Retina (tissue), 1 donor: ENCODE measurements at regions not wholly inside any gene's neighbourhood (a gene's known extent, or its start where the extent isn't known, plus 50 kb on each side); places are given as distances from the start of the nearest gene placed in this dataset.

ENCODE experiments used
- DNase-seq: peaks from one replicate; pipeline ENCODE4 v3.0.0-alpha.2; 2016

DNA sequence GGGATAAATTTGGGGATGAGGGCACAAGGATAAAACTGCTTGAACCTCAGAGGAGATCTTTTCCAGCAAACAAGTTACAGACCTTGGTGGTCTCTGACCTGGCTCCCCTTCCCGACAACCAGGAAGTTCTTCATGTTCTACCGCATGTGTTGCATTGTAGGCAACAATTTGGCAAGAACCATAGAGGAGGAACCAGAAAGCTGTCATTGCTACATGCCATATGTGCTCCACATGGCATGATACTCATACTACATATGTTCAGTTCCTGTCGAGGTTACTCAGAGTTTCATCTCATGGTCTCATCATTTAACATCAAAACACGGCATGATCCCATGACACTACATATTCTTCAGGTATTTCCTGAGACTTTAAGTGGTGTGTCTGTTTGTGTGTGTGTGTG lies 235.9 kb downstream of the OR13H1 start:
- DNase-seq: no peak

DNA sequence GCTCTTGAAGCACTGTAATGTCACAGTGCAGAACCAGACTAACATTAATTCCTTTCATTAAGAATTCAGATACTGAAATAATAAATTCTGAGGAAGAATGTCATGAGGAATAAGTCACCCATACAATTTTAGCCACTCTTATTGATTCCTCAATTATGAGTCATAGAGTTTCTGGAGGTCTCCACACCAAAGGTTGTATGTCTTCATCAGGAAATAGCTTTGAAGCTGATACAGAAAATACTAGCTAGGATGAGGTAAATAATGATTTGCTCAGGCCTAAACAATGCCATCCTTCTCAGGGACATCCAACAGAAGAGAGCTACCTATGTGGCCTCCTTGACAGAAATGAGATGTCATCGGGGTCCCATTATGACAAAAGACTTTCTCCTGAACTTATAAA lies 238.8 kb downstream of the OR13H1 start:
- DNase-seq: no peak

DNA sequence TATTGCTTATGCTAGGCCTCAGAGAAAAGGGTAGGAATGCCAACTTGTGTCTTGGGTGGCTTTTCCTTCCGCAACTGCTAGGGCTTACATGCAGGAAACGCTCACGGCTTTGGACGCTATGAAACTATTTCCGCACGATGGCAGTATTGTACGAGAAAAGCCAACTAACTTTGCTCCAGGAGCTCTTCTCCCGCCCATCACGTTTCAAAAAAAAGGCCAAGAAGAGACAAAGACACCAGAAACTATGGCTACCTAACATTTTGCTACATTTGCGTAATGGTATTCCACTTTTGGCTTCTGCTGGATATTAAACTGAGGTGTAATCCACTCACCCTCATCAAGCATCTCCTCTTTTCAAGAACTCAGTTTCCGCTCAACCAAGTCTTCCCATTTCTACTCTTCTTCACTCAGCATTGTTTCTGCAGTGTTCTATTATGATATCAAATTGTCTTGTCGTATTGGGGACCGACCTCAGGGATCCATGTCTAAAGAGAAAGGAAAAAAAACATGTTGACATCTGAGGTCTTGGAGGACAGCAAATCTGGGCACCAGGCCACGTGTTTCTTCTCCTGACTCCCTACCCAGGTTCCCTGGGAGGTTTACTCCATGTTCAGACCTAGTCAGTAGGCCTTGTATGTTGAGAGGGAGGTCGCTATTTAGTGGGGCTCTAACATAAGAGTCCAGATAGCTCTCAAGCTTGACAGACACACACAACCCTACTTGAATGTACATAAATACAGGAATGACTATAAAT lies 239.4 kb upstream of the STK26 start:
- DNase-seq: peak; percentile 89

DNA sequence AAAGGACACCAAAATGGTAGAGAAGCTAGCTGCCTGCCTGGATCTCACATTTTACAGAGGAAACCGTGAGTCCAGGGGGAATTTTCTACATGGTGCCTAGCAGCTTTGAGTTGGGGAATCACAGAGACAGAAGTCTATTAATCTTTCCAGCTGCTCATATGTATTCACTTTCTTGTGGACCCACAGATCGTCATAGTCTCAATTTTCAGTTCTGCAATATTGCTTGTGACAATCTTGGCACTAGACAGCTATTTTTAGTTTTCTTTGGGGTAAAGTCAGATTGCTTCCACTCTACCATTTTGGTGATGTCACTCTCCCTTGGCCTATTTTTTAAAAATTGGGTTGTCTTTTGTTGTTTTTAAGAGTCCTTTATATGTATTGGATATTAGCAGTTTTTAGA lies 233.4 kb upstream of the STK26 start:
- DNase-seq: no peak

DNA sequence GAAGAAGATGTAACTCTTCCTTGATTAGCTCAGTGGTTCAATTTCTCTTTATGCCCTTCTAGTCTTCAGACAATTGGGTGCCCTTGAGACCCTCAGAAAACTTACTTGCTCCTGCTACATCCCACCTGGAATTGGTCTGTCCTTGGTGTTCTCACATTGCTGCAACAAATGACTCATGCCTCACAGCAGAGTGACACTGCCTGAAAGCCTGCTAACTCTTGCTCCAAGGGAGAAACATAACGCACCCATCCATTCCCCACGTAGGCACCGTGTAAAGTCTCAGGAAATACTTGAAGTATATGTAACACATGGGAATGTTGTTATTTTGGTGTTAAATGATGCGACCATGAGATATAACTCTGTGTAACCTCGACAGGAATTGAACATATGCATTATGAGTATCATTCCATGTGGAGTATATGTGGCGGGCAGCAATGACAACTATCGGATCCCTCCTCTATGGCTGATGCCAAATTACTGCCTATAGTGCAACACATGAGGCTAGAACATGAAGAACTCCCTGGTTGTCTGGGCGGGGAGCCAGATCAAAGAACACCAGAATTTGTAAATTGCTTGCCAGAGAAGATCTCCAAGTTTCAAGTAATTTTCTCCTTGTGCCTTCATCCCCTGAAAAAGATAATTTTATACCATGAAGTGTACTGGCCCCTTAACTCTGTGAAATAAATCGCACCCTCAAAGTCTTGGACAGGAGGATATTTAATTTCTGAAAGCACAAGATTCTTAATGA lies 231.3 kb upstream of the STK26 start:
- no peak for DNase-seq

DNA sequence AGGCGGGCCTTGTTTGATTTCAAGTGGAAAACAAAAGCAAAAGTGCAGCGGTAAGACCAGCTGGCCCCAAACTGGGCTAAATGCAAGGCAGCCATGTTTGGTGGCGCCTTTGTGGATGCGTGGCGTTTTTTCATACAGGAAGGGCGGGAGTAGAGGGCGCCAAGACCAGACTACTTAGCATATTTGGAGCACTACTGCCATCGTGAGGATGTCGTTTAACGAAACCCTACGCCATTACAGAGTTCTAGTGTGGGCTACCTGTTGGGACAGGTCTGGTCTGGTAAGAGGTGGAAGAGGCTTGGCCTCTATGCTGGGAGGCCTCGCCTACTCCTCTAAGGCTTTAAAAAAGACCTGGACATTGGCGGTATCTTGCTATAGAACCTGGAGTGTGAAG lies 230.7 kb upstream of the STK26 start:
- peak; percentile 89 for DNase-seq

DNA sequence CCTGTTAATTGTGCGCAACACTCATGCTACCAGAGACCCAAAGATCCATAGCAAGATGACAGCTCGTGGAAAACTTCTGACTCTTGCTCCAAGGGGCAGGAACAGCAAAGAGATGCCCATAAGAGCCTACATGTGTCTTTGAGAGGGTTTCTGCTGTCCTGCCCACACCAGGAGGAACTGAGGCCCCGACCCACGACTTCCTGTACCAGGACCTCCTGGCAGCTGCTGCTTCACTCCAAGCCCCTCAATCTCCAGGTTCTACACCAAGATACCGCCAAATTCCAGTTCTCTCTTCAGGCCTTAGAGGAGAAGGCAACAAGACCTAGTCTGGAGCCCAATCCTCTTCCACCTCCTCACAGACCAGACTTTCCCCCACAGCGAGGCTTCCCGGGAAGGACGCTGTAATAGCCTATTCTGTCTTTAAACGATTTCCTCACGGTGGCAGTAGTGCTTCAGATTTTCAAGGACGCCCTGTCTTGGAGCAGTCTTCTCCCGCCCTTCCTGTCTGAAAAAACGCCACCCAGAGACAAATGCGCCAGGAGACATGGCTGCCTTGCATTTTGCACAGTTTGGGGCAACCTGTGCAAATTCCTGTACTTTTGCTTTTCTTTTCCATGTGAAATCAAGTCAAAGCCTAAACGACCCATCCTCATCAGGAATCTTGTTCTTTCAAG lies 230.2 kb upstream of the STK26 start:
- DNase-seq: peak; percentile 91

DNA sequence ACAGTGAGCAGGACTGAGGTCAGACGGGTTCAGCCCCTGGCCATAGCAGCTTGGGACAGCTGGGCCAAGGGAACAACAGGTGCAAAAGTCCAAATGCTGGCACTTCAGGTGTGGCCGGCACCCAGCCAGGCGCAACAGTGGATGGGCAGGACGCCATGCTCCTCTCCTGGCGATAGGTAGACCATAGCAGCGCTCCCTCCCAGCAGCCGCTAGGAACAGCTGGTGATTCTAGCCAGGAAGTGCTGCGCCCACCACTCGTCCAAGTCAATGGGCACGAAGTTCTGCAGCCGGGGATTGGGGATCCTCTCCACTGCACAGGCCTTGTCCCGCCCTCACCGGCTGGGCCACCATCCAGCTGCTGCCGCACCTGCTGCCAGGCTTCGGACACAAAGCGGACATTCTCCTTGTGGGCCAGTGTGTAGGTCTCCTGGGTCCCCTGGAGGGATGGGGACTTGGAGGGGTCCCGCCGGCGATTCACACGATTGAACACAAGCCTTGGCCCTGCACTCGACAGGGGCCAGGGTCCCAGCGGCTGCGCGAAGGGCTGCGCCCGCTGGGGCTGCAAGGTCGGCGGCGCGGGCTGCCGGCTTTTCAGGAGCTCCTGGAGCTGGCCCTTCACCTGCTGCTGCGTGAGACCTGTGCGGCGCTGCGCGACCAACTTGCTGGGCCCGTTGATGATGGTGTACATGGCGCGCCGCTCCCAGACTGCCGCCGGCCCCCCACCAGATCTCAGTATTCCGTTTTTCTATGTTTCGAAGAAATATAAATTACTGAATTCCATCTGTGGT lies 227.5 kb upstream of the STK26 start:
- DNase-seq: peak; percentile 36

DNA sequence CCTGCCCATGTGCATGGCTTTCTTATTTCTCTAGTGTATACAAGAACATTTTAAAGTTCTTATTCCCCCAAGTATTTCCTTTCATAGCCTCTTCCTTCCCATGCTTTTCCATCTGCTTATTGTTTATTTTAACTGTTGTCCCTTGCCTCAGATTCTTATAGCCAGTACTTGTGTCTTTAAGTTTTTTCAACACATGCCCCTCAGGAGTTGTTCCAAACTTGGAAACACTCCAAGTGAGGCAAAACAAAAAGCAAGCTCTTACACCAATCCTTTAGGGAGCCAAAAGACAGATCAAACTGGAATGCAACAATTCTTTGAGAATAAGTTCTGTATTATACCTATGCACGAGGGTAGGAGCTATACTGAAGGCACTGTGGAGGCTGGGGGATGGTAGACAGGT lies 222.0 kb upstream of the STK26 start:
- DNase-seq: no peak

DNA sequence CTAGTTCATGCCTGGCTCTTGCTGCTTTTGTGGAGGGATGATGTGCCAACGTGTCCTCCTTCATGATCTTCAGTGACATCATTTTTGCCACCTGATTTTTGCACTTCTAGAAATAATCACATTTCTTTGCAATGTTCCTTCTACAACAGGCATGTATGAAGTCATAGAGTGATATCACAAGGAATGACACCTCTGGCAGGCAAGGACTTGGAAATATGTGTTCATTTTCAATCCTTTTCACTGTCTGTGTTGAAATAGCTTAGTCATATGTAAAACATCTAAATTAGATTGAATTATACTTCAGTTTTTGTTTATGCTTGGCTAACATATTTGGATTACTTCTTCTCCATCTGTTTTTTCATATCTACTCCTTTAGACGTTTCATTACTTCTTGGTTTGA lies 221.2 kb upstream of the STK26 start:
- no peak for DNase-seq

DNA sequence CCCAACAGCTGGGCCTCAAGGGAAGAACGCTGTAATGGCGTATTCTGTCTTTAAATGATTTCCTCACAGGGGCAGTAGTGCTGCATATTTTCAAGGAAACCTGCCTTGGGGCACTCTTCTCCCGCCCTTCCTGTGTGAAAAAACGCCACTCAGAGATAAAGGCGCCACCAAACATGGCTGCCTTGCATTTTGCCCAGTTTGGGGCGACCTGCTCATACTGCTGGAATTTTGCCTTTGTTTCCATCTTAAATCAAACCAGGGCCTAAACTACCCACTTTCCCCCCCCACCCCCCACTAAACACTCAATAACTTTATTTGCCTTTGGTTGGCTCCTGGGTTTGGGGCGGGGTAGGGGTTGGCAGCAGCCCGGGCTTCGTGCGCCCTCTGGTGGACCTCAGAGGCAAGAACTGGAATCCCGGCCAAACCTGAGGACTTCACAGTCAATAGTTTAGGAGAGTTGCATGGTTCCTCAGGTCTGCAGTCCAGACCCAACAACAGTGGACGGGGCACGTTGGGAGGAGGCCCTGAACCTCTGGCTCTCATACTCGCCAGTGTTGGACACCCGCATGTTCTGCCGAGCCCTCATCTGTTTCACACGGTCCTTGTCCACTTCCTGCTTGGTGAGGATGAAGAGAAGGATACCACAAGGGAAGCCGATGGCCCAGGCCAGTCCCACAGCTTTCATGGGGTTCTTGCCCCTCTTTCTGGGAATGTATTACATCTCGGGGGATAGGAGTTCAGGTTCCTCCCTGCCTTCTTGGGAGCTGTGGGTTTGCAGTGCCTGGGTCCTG lies 220.1 kb upstream of the STK26 start:
- peak; percentile 88 for DNase-seq

DNA sequence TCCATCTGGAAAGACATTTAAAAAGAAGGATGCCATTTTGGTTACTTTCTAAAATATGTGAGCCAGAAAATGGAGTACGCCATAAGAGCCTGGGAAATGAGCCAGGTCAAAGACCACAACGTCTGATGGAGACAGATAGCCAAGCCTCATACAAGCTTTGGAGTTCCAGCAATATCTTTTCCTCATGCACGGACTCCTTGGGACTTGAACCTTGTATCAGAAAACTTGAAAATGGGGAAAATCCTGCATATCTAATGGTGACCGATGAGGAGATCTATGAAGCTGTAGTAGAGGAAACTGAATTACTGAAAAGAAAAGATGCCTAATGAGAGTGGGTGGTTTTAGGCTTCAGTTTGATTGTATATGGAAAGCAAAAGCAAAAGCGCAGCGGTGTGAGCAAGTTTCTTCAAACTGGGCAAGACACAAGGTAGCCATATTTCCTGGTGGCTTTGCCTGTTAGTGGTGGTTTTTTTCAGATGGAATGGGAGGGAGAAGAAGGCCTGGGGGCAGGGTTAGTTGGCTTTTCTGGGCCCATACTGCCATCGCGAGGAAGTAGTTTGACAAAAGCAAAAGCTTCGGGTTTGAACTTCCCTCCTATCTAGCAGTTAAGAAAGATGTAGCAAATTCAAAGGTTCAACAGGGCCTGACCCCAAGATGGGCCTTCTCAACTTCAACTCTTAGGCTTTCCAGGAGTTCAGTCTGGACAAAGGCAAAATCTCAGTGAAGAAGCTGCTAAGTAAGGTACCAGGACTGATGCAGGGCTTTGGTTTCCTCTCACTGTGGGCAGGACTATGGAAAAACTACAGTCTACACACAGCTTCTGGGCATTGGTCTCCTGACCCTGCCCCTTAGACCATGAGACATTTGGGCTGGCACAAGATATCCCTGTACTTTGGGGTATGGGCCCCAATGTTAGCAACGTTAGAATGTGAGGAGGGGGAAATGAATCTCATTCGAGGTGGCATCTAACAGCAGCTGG lies 210.0 kb upstream of the STK26 start:
- peak; percentile 89 for DNase-seq

DNA sequence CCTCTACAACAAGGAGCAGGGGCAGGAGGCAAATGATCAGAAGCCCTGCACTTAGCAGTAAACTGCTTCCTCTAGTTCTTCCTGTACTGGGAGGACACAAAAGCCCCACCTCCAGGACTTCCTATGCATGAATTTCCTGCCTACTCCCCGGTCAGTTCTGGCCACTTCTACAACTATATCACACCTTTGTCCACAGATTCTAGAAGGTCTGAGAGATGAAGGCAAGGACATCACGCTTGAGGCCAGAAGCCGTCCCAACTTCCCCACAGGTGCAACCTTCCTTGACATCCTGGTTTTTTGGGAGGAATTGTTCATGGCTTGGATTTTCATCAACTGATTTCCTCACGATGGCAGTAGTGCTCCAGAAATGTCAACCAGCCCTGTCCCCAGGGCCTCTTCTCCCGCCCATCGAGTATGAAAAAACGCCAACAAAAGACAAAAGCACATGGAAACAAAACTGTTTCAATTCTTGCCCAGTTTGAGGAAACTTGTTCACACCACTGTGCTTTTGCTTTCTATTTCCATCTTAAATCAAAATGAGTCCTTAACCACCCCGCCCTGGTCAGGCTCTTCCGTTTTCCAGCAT lies 206.5 kb upstream of the STK26 start:
- peak; percentile 85 for DNase-seq

DNA sequence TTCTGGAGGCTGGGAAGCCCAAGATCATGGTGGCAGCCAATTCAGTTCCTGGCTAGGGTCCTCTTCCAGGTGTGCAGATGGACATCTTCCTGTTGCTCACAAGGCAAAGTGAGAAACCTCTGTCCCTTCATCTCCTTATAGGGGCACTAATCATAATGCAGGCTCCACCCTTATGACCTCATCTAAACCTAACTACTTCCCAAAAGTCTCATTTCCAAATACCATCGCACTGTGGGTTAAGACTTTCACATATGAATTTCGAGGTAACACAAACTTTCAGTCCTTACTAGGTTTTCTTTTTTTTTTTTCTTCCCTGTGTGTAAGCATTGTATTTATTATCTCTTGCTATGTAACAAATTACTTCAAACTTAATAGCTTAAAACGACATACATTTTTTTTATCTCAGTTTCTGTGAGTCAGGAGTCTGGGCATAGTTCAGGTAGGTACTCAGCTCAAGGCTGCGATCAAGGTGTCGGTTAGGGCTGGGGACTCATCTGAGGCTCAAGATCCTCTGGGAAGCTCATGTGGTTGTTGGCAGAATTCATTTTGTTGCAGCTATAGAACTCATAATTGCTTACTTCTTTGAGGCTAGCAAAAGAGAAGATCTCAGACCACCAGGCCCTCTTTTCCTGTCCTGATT lies 204.7 kb upstream of the STK26 start:
- DNase-seq: no peak

DNA sequence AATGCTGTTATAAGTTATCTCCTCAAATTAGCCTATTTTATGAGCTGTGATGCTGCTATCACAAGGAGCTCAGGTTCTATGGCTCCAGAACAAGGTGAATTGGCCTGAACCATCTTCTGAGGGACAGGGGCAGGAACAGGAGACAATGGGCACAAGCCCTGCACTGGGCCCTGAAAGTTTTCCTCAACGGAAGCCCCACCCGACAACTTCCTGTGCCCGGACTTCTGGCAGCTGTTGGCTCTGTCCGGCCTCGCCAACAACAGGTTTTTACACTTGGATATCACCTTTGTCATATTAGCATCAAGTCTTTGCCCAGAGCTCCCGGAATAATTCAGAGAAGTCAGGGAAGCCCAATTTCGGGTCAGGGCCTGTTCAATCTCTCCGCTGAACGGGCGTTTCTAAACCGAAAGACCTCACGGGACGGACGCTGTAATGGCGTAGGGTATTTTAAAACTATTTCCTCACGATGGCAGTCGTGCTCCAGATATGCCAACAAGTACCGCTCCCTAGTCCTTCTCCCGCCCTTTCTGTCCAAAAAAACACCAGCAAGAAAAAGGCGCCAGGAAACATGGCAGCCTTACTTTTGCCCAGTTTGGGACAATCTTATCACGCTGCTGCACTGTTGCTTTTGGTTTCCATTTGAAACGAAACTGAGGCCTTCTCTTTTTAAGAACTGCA lies 201.0 kb upstream of the STK26 start:
- DNase-seq: peak; percentile 92

DNA sequence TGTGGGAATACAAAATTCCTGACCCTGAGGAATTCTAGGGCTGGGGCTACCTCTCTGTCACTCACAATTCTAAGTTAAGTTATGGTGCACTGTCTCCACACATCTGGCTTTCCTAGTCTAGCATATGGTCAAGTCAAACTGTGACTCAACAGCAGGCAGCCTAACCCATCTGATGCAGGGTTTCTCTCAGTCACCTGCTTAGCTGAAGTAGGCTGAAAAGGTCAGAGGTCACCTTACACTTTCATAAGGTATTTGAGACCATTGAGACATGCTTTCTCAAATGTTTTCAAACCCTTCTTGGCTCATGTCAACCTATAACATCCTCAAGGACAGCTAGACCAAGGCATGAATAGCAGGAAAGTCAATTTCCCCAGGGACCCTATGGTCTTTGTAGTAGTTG lies 196.5 kb upstream of the STK26 start:
- no peak for DNase-seq

DNA sequence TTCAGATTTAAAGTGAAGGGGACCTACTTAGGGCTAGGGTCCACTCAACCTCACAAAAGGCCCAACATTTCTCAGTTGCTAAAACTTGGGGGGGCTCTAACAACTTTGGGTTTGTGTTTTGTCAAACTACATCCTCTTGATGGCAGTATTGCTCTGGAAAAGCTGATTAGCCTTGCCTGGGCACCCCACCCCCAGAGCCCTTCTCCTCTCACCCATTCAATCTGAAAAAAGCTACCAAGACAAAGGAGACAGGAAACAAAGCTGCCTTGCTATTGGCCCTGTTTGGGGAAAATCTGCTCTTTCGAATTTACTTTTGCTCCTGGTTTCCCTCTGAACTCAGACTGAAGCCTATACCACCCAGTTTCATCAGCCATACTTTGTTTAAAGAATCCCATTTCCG lies 195.2 kb upstream of the STK26 start:
- no peak for DNase-seq

DNA sequence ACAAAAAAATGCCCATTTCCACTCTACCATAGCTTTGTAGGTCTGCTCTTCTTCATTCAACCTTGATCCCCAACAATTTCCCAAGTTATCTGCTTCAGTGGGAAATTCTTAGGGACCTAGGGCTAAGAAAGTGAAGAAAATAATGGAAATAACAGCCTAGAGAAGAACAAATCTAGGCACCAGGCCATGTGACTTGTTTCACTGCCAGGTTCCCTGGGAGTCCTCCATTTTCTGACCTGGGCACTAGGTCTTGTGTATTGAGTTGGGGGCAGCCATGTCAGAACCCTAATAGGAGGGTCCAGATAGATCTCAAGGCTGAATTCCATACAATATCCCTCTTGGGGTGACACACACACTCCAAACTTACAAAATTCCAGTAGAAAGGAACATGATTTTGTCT lies 194.6 kb upstream of the STK26 start:
- no peak for DNase-seq

DNA sequence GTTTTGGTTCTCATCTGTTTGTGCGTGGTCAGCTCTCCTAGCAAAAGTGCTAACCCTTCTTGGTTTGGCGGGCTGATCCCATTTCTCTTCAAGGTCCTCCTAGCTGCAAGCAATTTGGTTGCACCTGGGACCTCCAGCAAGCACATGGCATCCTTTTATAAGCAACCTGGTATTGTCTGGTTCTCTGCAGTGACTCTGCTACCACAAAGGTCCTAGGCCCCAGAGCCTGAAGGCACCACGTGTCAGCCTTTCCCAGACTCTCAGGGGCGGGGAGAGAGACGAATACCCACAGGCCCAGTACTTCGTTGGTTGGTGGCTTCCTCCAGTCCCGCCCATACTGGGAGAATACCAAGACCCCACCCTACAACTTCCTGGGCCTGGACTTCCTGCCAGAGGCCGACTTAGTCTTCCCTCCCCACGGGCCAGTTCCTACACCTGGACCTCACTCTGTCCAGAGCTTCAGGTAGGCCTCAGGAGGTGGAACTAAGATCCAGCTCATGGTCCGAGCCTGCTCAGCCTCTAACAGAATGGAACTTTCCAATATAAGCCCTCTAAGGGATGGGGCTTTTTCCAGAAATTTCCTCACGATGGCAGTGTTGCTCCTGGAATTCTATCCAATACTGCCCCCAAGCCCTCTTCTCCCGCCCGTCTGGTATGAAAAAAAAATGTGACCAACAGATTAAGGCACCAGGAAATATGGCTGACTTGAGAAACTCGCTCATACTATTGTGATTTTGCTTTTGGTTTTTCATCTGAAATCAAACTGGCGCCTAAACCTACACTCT lies 192.5 kb upstream of the STK26 start:
- DNase-seq: peak; percentile 91
